Endothelial cell of umbilical vein (primary cell): ENCODE measurements at regions not wholly inside any gene's neighbourhood (a gene's known extent, or its start where the extent isn't known, plus 50 kb on each side); places are given as distances from the start of the nearest gene placed in this dataset.

Experiments
- BruUV-seq: library from RNA; stranded (reverse); fragments of 400-500 nt; replicated peaks from 2 replicates; lab custom pipeline; 2021; lab: Mats Ljungman, UMichigan
- CTCF ChIA-PET: fragments of 300-600, 350-600 bp; sonication (Branson Sonifier 250); formaldehyde crosslinking; loops from one replicate; lab custom pipeline; 2021; ENCODE audit warnings: antibody characterized with exemption, inconsistent platforms; lab: Charles Lee
- POLR2A ChIA-PET: fragments of 300-600, 350-600 bp; sonication (Branson Sonifier 250); formaldehyde crosslinking; loops from one replicate; lab custom pipeline; 2021; ENCODE audit warnings: antibody characterized with exemption, inconsistent platforms; lab: Charles Lee
- DNase-seq: peaks from one replicate; pipeline ENCODE4 v3.0.0-alpha.2; 2011; ENCODE audit warnings: low read depth, low spot score
- FAIRE-seq: peaks from 2 replicates; lab custom pipeline; 2011; peaks lifted over from hg19 to GRCh38; lab: Jason Lieb, UNC
- H2AFZ ChIP-seq: 2 replicates; pipeline ENCODE4 v1.6.0; 2012; ENCODE audit warnings: low read depth, low read length, control low read depth, inconsistent platforms
- H3K27ac ChIP-seq: 2 replicates; pipeline ENCODE4 v1.5.1; 2011; ENCODE audit warnings: low read depth, mild to moderate bottlenecking, control low read depth, low read length, moderate library complexity; ENCODE audit not compliant: insufficient read depth
- H3K27me3 ChIP-seq, 2 experiments: 2 replicates each; pipeline versions ENCODE4 v1.6.0 to v1.6.1; 2011; ENCODE audit warnings: low read length in 2 of 2, mixed read lengths in 1 of 2; ENCODE audit not compliant: control insufficient read depth in 2 of 2, insufficient read depth in 2 of 2
- H3K36me3 ChIP-seq, 2 experiments: 2 replicates in 1 of 2; 3 replicates in 1 of 2; pipeline ENCODE4 v1.5.1; 2011; ENCODE audit warnings: low read length in 2 of 2, mild to moderate bottlenecking in 1 of 2, moderate library complexity in 1 of 2; ENCODE audit not compliant: control insufficient read depth in 2 of 2, insufficient read depth in 2 of 2; ENCODE audit errors: extremely low read depth in 1 of 2
- H3K4me1 ChIP-seq: 3 replicates; pipeline ENCODE4 v1.5.1; 2011; ENCODE audit warnings: mild to moderate bottlenecking, low read length; ENCODE audit not compliant: control insufficient read depth, insufficient read depth; ENCODE audit errors: extremely low read depth
- H3K4me2 ChIP-seq: 2 replicates; pipeline ENCODE4 v1.6.1; 2011; ENCODE audit warnings: low read length, control low read depth, mixed read lengths; ENCODE audit not compliant: insufficient read depth
- H3K4me3 ChIP-seq, 3 experiments: fragments of 200-600 bp in 1 of 3; sonication (generic), shearing (Covaris generic) in 1 of 3; replicated peaks in 1 of 3; 2 replicates each; pipeline ENCODE4 v1.5.1; 2011 to 2016; ENCODE audit warnings: control low read depth in 3 of 3, low read length in 3 of 3, mild to moderate bottlenecking in 2 of 3, inconsistent platforms in 1 of 3, low read depth in 1 of 3, moderate library complexity in 1 of 3; ENCODE audit not compliant: insufficient read depth in 1 of 3
- H3K79me2 ChIP-seq: 2 replicates; pipeline ENCODE4 v1.6.0; 2012; ENCODE audit warnings: low read length, inconsistent platforms; ENCODE audit not compliant: control insufficient read depth, insufficient read depth
- H3K9ac ChIP-seq: replicated peaks from 2 replicates; pipeline ENCODE3; 2011; ENCODE audit warnings: low read length, control low read depth; ENCODE audit not compliant: insufficient read depth; ENCODE audit errors: extremely low read depth
- H3K9me1 ChIP-seq: replicated peaks from 3 replicates; pipeline ENCODE4 v1.6.0; 2011; ENCODE audit warnings: mild to moderate bottlenecking, low read length; ENCODE audit not compliant: control insufficient read depth, insufficient read depth; ENCODE audit errors: extremely low read depth
- H3K9me3 ChIP-seq: replicated peaks from 2 replicates; pipeline ENCODE4 v1.5.1; 2012; ENCODE audit warnings: low read length, inconsistent platforms; ENCODE audit not compliant: control insufficient read depth, insufficient read depth
- H4K20me1 ChIP-seq: replicated peaks from 2 replicates; pipeline ENCODE3; 2011; ENCODE audit warnings: mild to moderate bottlenecking, low read length; ENCODE audit not compliant: control insufficient read depth, insufficient read depth; ENCODE audit errors: extremely low read depth
- CTCF ChIP-seq, 2 donors: IDR thresholded peaks; 1 replicate in 1 of 2; 2 replicates in 1 of 2; pipeline ENCODE4 v1.5.1; 2011; ENCODE audit warnings: low read length in 2 of 2, mild to moderate bottlenecking in 2 of 2, moderate library complexity in 2 of 2, control low read depth in 1 of 2, inconsistent platforms in 1 of 2, low read depth in 1 of 2; ENCODE audit not compliant: insufficient read depth in 1 of 2; ENCODE audit errors: extremely low read depth in 1 of 2
- EZH2 ChIP-seq: IDR thresholded peaks from 2 replicates; pipeline ENCODE4 v1.6.1; 2012; ENCODE audit warnings: borderline replicate concordance, low read depth, mild to moderate bottlenecking, moderate library complexity, low read length, inconsistent platforms; ENCODE audit not compliant: severe bottlenecking
- FOS ChIP-seq: IDR thresholded peaks from 2 replicates; pipeline ENCODE4 v1.6.1; 2011; ENCODE audit warnings: mild to moderate bottlenecking, low read length, moderate library complexity, borderline replicate concordance; ENCODE audit not compliant: insufficient read depth
- GATA2 ChIP-seq: IDR thresholded peaks from 2 replicates; pipeline ENCODE4 v1.7.0; 2011; ENCODE audit warnings: low read depth, mild to moderate bottlenecking, moderate library complexity, mixed read lengths, low read length; ENCODE audit not compliant: insufficient read length, insufficient read depth
- JUN ChIP-seq: IDR thresholded peaks from 2 replicates; pipeline ENCODE4 v1.6.1; 2011; ENCODE audit warnings: borderline replicate concordance, low read depth; ENCODE audit not compliant: insufficient read length, insufficient read depth
- MAX ChIP-seq: IDR thresholded peaks from 2 replicates; pipeline ENCODE4 v1.6.1; 2011; ENCODE audit not compliant: insufficient read depth, insufficient read length
- MYC ChIP-seq: IDR thresholded peaks from one replicate; pipeline ENCODE4 v1.6.1; 2011; ENCODE audit warnings: mild to moderate bottlenecking, low read depth, low read length
- POLR2A ChIP-seq: IDR thresholded peaks from 2 replicates; pipeline ENCODE4 v1.6.1; 2012; ENCODE audit warnings: low read depth, mild to moderate bottlenecking, control low read depth, low read length
- POLR2AphosphoS5 ChIP-seq: IDR thresholded peaks from 2 replicates; pipeline ENCODE4 v1.6.1; 2012; ENCODE audit warnings: low read depth, mild to moderate bottlenecking, control low read depth, low read length, moderate library complexity; ENCODE audit not compliant: insufficient read depth
- dilution Hi-C: fragments of 300-500 bp; cut with MboI; formaldehyde crosslinking; loops from one replicate; pipeline ENCODE4 v1.15.0; 2019; ENCODE audit warnings: low sequenced_read_pairs; ENCODE audit not compliant: extremely low pct_ligation_motif_present
- intact Hi-C: fragments of 100-400 bp; cut with micrococcal nuclease; formaldehyde crosslinking; loops from one replicate; pipeline ENCODE4 v1.10.0; 2022

- intact Hi-C loops, result no loop called here
- Histone ChIP-seq H3K9me3 (no peaks in the 10 kb centered on the region), H3K36me3 (no peaks in the 10 kb centered on the region), H3K27me3 (no peaks in the 10 kb centered on the region), H4K20me1 (no peaks in the 10 kb centered on the region), H3K4me1 (no peaks in the 10 kb centered on the region), H3K79me2 (no peaks in the 10 kb centered on the region), H2AFZ (no peak overlapping the region), H3K27ac (no peak overlapping the region), H3K4me3 (no peak overlapping the region), H3K4me2 (no peak overlapping the region), H3K9ac (no peak overlapping the region), H3K9me1 (no peaks in the 10 kb centered on the region)
- POLR2A ChIA-PET, result no interaction called here
- no peak for TF ChIP-seq POLR2AphosphoS5
- no peak for TF ChIP-seq JUN
- TF ChIP-seq POLR2A, result no peak
- no peak for TF ChIP-seq FOS
- no peak for TF ChIP-seq MAX
- no peak for TF ChIP-seq GATA2
- no peak for TF ChIP-seq CTCF (IDR thresholded peaks at IDR 0.05; ENCODE audit: extremely low read depth in 1 of 2, insufficient read depth in 1 of 2, low read depth in 1 of 2, low read length in 2 of 2)
- no peak for TF ChIP-seq MYC
- TF ChIP-seq EZH2, result no peak
- dilution Hi-C loops, result no loop called here
- CTCF ChIA-PET, result no interaction called here
- no TSS peak for BruUV-seq
- FAIRE-seq (no peak), DNase-seq (no peak)
Measured at GRCh38 chr20:11409561-11409960, 508.1 kb upstream of the BTBD3 start.
